Keratinocyte (primary cell): ENCODE measurements at regions not wholly inside any gene's neighbourhood (a gene's known extent, or its start where the extent isn't known, plus 50 kb on each side); places are given as distances from the start of the nearest gene placed in this dataset.

Experiments
- DNase-seq: peaks from one replicate; pipeline ENCODE4 v3.0.0-alpha.2; 2011; ENCODE audit warnings: low read depth, missing footprints, low spot score
- FAIRE-seq: peaks from 2 replicates; lab custom pipeline; 2011; peaks lifted over from hg19 to GRCh38; lab: Jason Lieb, UNC
- H2AFZ ChIP-seq: 2 replicates; pipeline ENCODE4 v1.6.0; 2012; ENCODE audit warnings: low read length, control low read depth, inconsistent platforms; ENCODE audit not compliant: control insufficient read depth
- H3K27ac ChIP-seq: 2 replicates; pipeline ENCODE4 v1.5.1; 2011; ENCODE audit warnings: low read length; ENCODE audit not compliant: control insufficient read depth, insufficient read depth
- H3K27me3 ChIP-seq: 3 replicates; pipeline ENCODE4 v1.6.0; 2011; ENCODE audit warnings: low read length; ENCODE audit not compliant: control insufficient read depth, insufficient read depth; ENCODE audit errors: extremely low read depth
- H3K36me3 ChIP-seq, 2 experiments: 2 replicates in 1 of 2; 3 replicates in 1 of 2; pipeline ENCODE4 v1.5.1; 2011; ENCODE audit warnings: low read length in 2 of 2, mild to moderate bottlenecking in 1 of 2; ENCODE audit not compliant: control insufficient read depth in 2 of 2, insufficient read depth in 2 of 2; ENCODE audit errors: extremely low read depth in 1 of 2
- H3K4me1 ChIP-seq: 3 replicates; pipeline ENCODE4 v1.5.1; 2011; ENCODE audit warnings: low read length; ENCODE audit not compliant: control insufficient read depth, insufficient read depth; ENCODE audit errors: extremely low read depth
- H3K4me2 ChIP-seq: 3 replicates; pipeline ENCODE4 v1.6.0; 2011; ENCODE audit warnings: low read depth, low read length; ENCODE audit not compliant: control insufficient read depth, insufficient read depth; ENCODE audit errors: extremely low read depth
- H3K4me3 ChIP-seq, 3 experiments: fragments of 200-600 bp in 1 of 3; sonication (generic) in 1 of 3; 2 replicates in 2 of 3; 3 replicates in 1 of 3; pipeline ENCODE4 v1.5.1; 2011 to 2016; ENCODE audit warnings: low read length in 3 of 3, mild to moderate bottlenecking in 3 of 3, control low read depth in 2 of 3, inconsistent platforms in 1 of 3, low read depth in 1 of 3, mixed read lengths in 1 of 3, mixed run types in 1 of 3, moderate library complexity in 1 of 3; ENCODE audit not compliant: control insufficient read depth in 2 of 3, insufficient read depth in 2 of 3; ENCODE audit errors: extremely low read depth in 1 of 3
- H3K79me2 ChIP-seq: 2 replicates; pipeline ENCODE4 v1.6.0; 2012; ENCODE audit warnings: low read length; ENCODE audit not compliant: control insufficient read depth, insufficient read depth
- H3K9ac ChIP-seq: 3 replicates; pipeline ENCODE4 v1.6.0; 2011; ENCODE audit warnings: low read length; ENCODE audit not compliant: control insufficient read depth, insufficient read depth; ENCODE audit errors: extremely low read depth
- H3K9me1 ChIP-seq: 3 replicates; pipeline ENCODE4 v1.6.0; 2011; ENCODE audit warnings: low read length; ENCODE audit not compliant: control insufficient read depth, insufficient read depth; ENCODE audit errors: extremely low read depth
- H3K9me3 ChIP-seq: 2 replicates; pipeline ENCODE4 v1.5.1; 2012; ENCODE audit warnings: low read depth, low read length; ENCODE audit not compliant: control insufficient read depth
- H4K20me1 ChIP-seq: 3 replicates; pipeline ENCODE4 v1.6.0; 2011; ENCODE audit warnings: low read length; ENCODE audit not compliant: control insufficient read depth, insufficient read depth; ENCODE audit errors: extremely low read depth
- EZH2 ChIP-seq: IDR thresholded peaks from one replicate; pipeline ENCODE4 v1.6.1; 2012; ENCODE audit warnings: inconsistent platforms, mild to moderate bottlenecking, low read length, moderate library complexity
- dilution Hi-C: fragments of 300-500 bp; cut with MboI; formaldehyde crosslinking; loops from one replicate; pipeline ENCODE4 v1.7.0; 2020; ENCODE audit warnings: low sequenced_read_pairs; ENCODE audit not compliant: extremely low pct_ligation_motif_present
- TF ChIP-seq, protein P1 (sequence below), 3 experiments: IDR thresholded peaks in 1 of 3; conservative IDR thresholded peaks in 1 of 3; optimal IDR thresholded peaks in 1 of 3; 2 replicates in 2 of 3; 3 replicates in 1 of 3; pipeline versions ENCODE3 to v1.5.1; 2011; ENCODE audit warnings: low read length in 3 of 3, mild to moderate bottlenecking in 3 of 3, moderate library complexity in 2 of 3, control low read depth in 1 of 3, inconsistent platforms in 1 of 3; ENCODE audit not compliant: insufficient read depth in 2 of 3; ENCODE audit errors: extremely low read depth in 1 of 3

GRCh38 chr3:189003410-189003809 is 168.4 kb upstream of the TPRG1 start:
- FAIRE-seq (no peak), DNase-seq (no peak)
- no peak overlapping the region for H2AFZ ChIP-seq
- TF ChIP-seq, protein P1, sequence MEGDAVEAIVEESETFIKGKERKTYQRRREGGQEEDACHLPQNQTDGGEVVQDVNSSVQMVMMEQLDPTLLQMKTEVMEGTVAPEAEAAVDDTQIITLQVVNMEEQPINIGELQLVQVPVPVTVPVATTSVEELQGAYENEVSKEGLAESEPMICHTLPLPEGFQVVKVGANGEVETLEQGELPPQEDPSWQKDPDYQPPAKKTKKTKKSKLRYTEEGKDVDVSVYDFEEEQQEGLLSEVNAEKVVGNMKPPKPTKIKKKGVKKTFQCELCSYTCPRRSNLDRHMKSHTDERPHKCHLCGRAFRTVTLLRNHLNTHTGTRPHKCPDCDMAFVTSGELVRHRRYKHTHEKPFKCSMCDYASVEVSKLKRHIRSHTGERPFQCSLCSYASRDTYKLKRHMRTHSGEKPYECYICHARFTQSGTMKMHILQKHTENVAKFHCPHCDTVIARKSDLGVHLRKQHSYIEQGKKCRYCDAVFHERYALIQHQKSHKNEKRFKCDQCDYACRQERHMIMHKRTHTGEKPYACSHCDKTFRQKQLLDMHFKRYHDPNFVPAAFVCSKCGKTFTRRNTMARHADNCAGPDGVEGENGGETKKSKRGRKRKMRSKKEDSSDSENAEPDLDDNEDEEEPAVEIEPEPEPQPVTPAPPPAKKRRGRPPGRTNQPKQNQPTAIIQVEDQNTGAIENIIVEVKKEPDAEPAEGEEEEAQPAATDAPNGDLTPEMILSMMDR (optimal IDR thresholded peaks at IDR 0.05 in 1 of 3, IDR thresholded peaks at IDR 0.05 in 1 of 3, conservative IDR thresholded peaks at IDR 0.05 in 1 of 3; ENCODE audit: extremely low read depth in 1 of 3, insufficient read depth in 2 of 3, low read length in 3 of 3) = no peak
- no peak for TF ChIP-seq EZH2
- dilution Hi-C loops = no loop called here
- no peak overlapping the region for H3K27ac ChIP-seq
- no peak overlapping the region for H3K4me2 ChIP-seq
- peaks cover 9% of the 10 kb centered on the region for H3K4me1 ChIP-seq
- no peaks in the 10 kb centered on the region for H4K20me1 ChIP-seq
- H3K9me1 ChIP-seq = no peaks in the 10 kb centered on the region
- no peaks in the 10 kb centered on the region for H3K27me3 ChIP-seq
- no peak overlapping the region for H3K9ac ChIP-seq
- no peak overlapping the region for H3K4me3 ChIP-seq
- H3K36me3 ChIP-seq = no peaks in the 10 kb centered on the region
- H3K79me2 ChIP-seq = no peaks in the 10 kb centered on the region
- H3K9me3 ChIP-seq = no peaks in the 10 kb centered on the region

GRCh38 chr3:189013224-189013888 is 158.4 kb upstream of the TPRG1 start:
- no peaks in the 10 kb centered on the region for H3K36me3 ChIP-seq
- H2AFZ ChIP-seq = no peak overlapping the region
- no peaks in the 10 kb centered on the region for H3K4me1 ChIP-seq
- DNase-seq (no peak), FAIRE-seq (no peak)
- no peaks in the 10 kb centered on the region for H3K79me2 ChIP-seq
- no peak overlapping the region for H3K9ac ChIP-seq
- H3K4me3 ChIP-seq = no peak overlapping the region
- dilution Hi-C loops = no loop called here
- H3K9me1 ChIP-seq = no peaks in the 10 kb centered on the region
- no peaks in the 10 kb centered on the region for H3K9me3 ChIP-seq
- no peak overlapping the region for H3K27ac ChIP-seq
- no peaks in the 10 kb centered on the region for H4K20me1 ChIP-seq
- TF ChIP-seq EZH2 = no peak
- TF ChIP-seq, protein P1 (optimal IDR thresholded peaks at IDR 0.05 in 1 of 3, IDR thresholded peaks at IDR 0.05 in 1 of 3, conservative IDR thresholded peaks at IDR 0.05 in 1 of 3; ENCODE audit: extremely low read depth in 1 of 3, insufficient read depth in 2 of 3, low read length in 3 of 3) = no peak
- no peaks in the 10 kb centered on the region for H3K27me3 ChIP-seq
- no peak overlapping the region for H3K4me2 ChIP-seq
